MCF 10A (cell line): ENCODE measurements at regions not wholly inside any gene's neighbourhood (a gene's known extent, or its start where the extent isn't known, plus 50 kb on each side); places are given as distances from the start of the nearest gene placed in this dataset.

Experiments
- BruUV-seq: library from RNA; stranded (reverse); fragments of 400-500 nt; replicated peaks from 2 replicates; lab custom pipeline; 2021; lab: Mats Ljungman, UMichigan
- CTCF ChIA-PET: fragments of 300-600 bp; sonication (Branson Sonifier 250); formaldehyde crosslinking; extraction: SDS; loops from one replicate; lab custom pipeline; 2021; ENCODE audit warnings: antibody characterized with exemption, inconsistent platforms; lab: Yijun Ruan, JAX
- POLR2A ChIA-PET: fragments of 300-600, 350-650 bp; sonication (Branson Sonifier 250); formaldehyde crosslinking; extraction: SDS; loops from one replicate; lab custom pipeline; 2020; ENCODE audit warnings: antibody characterized with exemption, inconsistent platforms; lab: Yijun Ruan, JAX
- DNase-seq: peaks from one replicate; pipeline ENCODE4 v3.0.0-alpha.2; 2018; ENCODE audit not compliant: unreplicated experiment
- H3K27ac Mint-ChIP-seq: one replicate; pipeline ENCODE4 v1.8.0; 2022; ENCODE audit warnings: mild to moderate bottlenecking, low read depth, mixed read lengths; ENCODE audit not compliant: unreplicated experiment
- H3K27me3 Mint-ChIP-seq: one replicate; pipeline ENCODE4 v1.8.0; 2022; ENCODE audit warnings: mixed read lengths; ENCODE audit not compliant: insufficient read depth, unreplicated experiment
- H3K36me3 Mint-ChIP-seq: one replicate; pipeline ENCODE4 v1.8.0; 2022; ENCODE audit warnings: mild to moderate bottlenecking, moderate library complexity, mixed read lengths; ENCODE audit not compliant: insufficient read depth, unreplicated experiment
- H3K4me1 Mint-ChIP-seq: one replicate; pipeline ENCODE4 v1.8.0; 2022; ENCODE audit warnings: mixed read lengths; ENCODE audit not compliant: insufficient read depth, unreplicated experiment
- H3K4me3 Mint-ChIP-seq: one replicate; pipeline ENCODE4 v1.8.0; 2022; ENCODE audit warnings: mild to moderate bottlenecking, moderate library complexity, mixed read lengths; ENCODE audit not compliant: unreplicated experiment
- H3K9me3 Mint-ChIP-seq: one replicate; pipeline ENCODE4 v1.8.0; 2022; ENCODE audit warnings: mixed read lengths; ENCODE audit not compliant: unreplicated experiment
- CTCF ChIP-seq: fragments of 200-600 bp; IDR thresholded peaks from one replicate; pipeline ENCODE4 v1.8.0; 2022; ENCODE audit warnings: antibody characterized with exemption, mild to moderate bottlenecking; ENCODE audit not compliant: unreplicated experiment
- intact Hi-C: fragments of 100-400 bp; cut with micrococcal nuclease; formaldehyde crosslinking; loops from 2 replicates; pipeline ENCODE4 v1.14.1; 2022

DNA sequence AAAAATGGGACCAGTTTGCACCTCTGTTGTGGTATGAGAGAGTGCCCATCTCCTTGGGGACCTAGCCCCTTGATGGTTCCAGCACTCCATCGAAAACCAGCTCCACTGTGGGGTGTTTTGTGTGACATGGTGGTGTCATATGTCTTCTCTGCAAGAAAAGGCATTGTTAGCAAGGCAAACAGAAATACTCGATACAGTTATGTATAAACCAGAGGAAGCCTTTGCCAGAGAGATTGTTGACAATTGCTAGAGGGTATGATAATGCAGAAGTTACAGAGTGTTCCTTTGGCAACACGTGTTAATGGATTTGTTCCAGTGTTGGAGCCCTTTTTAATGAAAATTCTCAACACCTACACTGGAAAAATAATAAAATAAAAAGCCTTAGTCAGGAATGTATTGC, 270.4 kb upstream of the DMRT1 start:
- H3K4me1 Mint-ChIP-seq, result peaks cover 15% of the 10 kb centered on the region
- POLR2A ChIA-PET, result interaction anchor here (0.6 to 7.8 kb wide), 18 partner anchors 8 to 151 kb away, joined by 3 to 74 read pairs (median 6); partner anchors contain the start of gene KANK1
- BruUV-seq, result no TSS peak
- no peak for DNase-seq
- peaks cover 23% of the 10 kb centered on the region for H3K36me3 Mint-ChIP-seq
- no peaks in the 10 kb centered on the region for H3K27me3 Mint-ChIP-seq
- CTCF ChIA-PET, result no interaction called here
- intact Hi-C loops, result no loop called here
- peak overlapping the region; percentile 88 for H3K27ac Mint-ChIP-seq
- TF ChIP-seq CTCF, result no peak
- no peaks in the 10 kb centered on the region for H3K9me3 Mint-ChIP-seq
- H3K4me3 Mint-ChIP-seq, result no peak overlapping the region

GRCh38 chr9:571741-572140, 269.8 kb upstream of the DMRT1 start:
- ChIA-PET POLR2A (interaction anchor here (0.6 to 7.8 kb wide), 18 partner anchors 9 to 152 kb away, joined by 3 to 74 read pairs (median 6); partner anchors contain the start of gene KANK1), CTCF (interaction anchor here (0.7 kb wide), 1 partner anchor 125 kb away, joined by 3 read pairs; no protein-coding TSS in a partner anchor)
- H3K4me3 Mint-ChIP-seq, result peak overlapping the region; percentile 51
- intact Hi-C loops, result no loop called here
- no peaks in the 10 kb centered on the region for H3K9me3 Mint-ChIP-seq
- H3K36me3 Mint-ChIP-seq, result peaks cover 18% of the 10 kb centered on the region
- H3K4me1 Mint-ChIP-seq, result peaks cover 15% of the 10 kb centered on the region
- BruUV-seq, result no TSS peak
- DNase-seq, result no peak
- peak overlapping the region; percentile 88 for H3K27ac Mint-ChIP-seq
- TF ChIP-seq CTCF, result no peak
- H3K27me3 Mint-ChIP-seq, result no peaks in the 10 kb centered on the region

- Mint-ChIP-seq H3K36me3 (peaks cover 24% of the 10 kb centered on the region), H3K27ac (no peak overlapping the region), H3K4me3 (no peak overlapping the region), H3K4me1 (peaks cover 15% of the 10 kb centered on the region), H3K27me3 (no peaks in the 10 kb centered on the region), H3K9me3 (no peaks in the 10 kb centered on the region)
- DNase-seq, result no peak
- no TSS peak for BruUV-seq
- ChIA-PET POLR2A (interaction anchor here (0.6 to 7.8 kb wide), 12 partner anchors 14 to 169 kb away, joined by 3 to 74 read pairs (median 4); partner anchors contain the start of gene KANK1), CTCF (interaction anchor here (0.7 kb wide), 1 partner anchor 166 kb away, joined by 4 read pairs; no protein-coding TSS in a partner anchor)
- intact Hi-C loops, result no loop called here
- no peak for TF ChIP-seq CTCF
Observed at GRCh38 chr9:573691-574410, 267.6 kb upstream of the DMRT1 start.

DNA sequence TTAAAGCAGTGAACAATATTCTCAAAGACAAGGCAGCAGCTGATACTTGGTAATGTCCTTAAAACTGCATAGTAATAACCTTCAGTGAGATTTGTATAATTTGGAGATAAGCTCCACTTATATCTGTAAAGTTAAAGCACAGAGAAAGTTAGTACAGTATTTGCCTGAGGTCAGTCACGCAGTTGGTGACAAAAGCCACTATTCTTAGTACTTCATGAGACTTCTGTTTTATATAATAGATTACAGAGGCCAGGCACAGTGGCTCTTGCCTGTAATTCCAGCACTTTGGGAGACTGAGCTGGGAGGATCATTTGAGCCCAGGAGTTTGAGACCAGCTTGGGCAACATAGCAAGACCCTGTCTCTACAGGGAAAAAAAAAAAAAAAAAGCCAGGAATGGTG, 266.4 kb upstream of the DMRT1 start:
- Mint-ChIP-seq H3K4me1 (peaks cover 6% of the 10 kb centered on the region), H3K4me3 (no peak overlapping the region), H3K9me3 (no peaks in the 10 kb centered on the region), H3K36me3 (peaks cover 35% of the 10 kb centered on the region), H3K27me3 (no peaks in the 10 kb centered on the region), H3K27ac (no peak overlapping the region)
- BruUV-seq, result no TSS peak
- no peak for TF ChIP-seq CTCF
- intact Hi-C loops, result no loop called here
- DNase-seq, result no peak
- POLR2A ChIA-PET, result interaction anchor here (0.6 to 7.8 kb wide), 4 partner anchors 19 to 352 kb away, joined by 3 to 74 read pairs (median 3); no protein-coding TSS in a partner anchor
- CTCF ChIA-PET, result interaction anchor here (0.6 kb wide), 1 partner anchor 177 kb away, joined by 4 read pairs; no protein-coding TSS in a partner anchor
